GM23248 (cell line): ENCODE measurements at regions not wholly inside any gene's neighbourhood (a gene's known extent, or its start where the extent isn't known, plus 50 kb on each side); places are given as distances from the start of the nearest gene placed in this dataset.

Experiments used
- DNase-seq: peaks from one replicate; pipeline ENCODE4 v3.0.0-alpha.2; 2015
- H2AFZ ChIP-seq: fragments of 200-600 bp; sonication (generic); 2 replicates; pipeline ENCODE4 v1.6.1; 2016; ENCODE audit warnings: antibody characterized with exemption
- H3F3A ChIP-seq: fragments of 200-600 bp; sonication (generic); 2 replicates; pipeline ENCODE4 v1.6.1; 2016; ENCODE audit warnings: mild to moderate bottlenecking, antibody characterized with exemption, mixed run types; ENCODE audit not compliant: insufficient read depth
- H3K27ac ChIP-seq: fragments of 200-600 bp; sonication (generic); 2 replicates; pipeline ENCODE4 v1.5.1; 2016; ENCODE audit warnings: mild to moderate bottlenecking
- H3K27me3 ChIP-seq: fragments of 200-600 bp; sonication (generic); replicated peaks from 2 replicates; pipeline ENCODE4 v1.6.1; 2016; ENCODE audit warnings: mild to moderate bottlenecking; ENCODE audit not compliant: insufficient read depth
- H3K36me3 ChIP-seq: fragments of 200-600 bp; sonication (generic); 2 replicates; pipeline ENCODE4 v1.6.1; 2016; ENCODE audit warnings: low read depth, mild to moderate bottlenecking
- H3K4me1 ChIP-seq: fragments of 200-600 bp; sonication (generic); 2 replicates; pipeline ENCODE4 v1.6.1; 2016; ENCODE audit warnings: mild to moderate bottlenecking; ENCODE audit not compliant: insufficient read depth
- H3K4me2 ChIP-seq: fragments of 200-600 bp; sonication (generic); one replicate; pipeline ENCODE4 v1.6.1; 2016; ENCODE audit warnings: mild to moderate bottlenecking; ENCODE audit not compliant: unreplicated experiment
- H3K4me3 ChIP-seq: fragments of 200-600 bp; sonication (generic); 2 replicates; pipeline ENCODE4 v1.5.1; 2016; ENCODE audit warnings: mild to moderate bottlenecking
- H3K79me2 ChIP-seq: fragments of 200-600 bp; sonication (generic); 2 replicates; pipeline ENCODE4 v1.6.1; 2016; ENCODE audit warnings: mild to moderate bottlenecking; ENCODE audit not compliant: insufficient read depth
- H3K9ac ChIP-seq: fragments of 200-600 bp; sonication (generic); 2 replicates; pipeline ENCODE4 v1.6.1; 2016; ENCODE audit warnings: mild to moderate bottlenecking
- H3K9me2 ChIP-seq: fragments of 200-600 bp; sonication (generic); 2 replicates; pipeline ENCODE4 v1.6.1; 2016; ENCODE audit warnings: mixed run types, mild to moderate bottlenecking, moderate library complexity; ENCODE audit not compliant: insufficient read depth
- H3K9me3 ChIP-seq: fragments of 200-600 bp; sonication (generic); one replicate; pipeline ENCODE4 v1.6.1; 2017; ENCODE audit warnings: low read depth
- H4K20me1 ChIP-seq: fragments of 200-600 bp; sonication (generic); 2 replicates; pipeline ENCODE4 v1.6.0; 2016; ENCODE audit not compliant: insufficient read depth
- EZH2 ChIP-seq: fragments of 200-600 bp; sonication (generic); IDR thresholded peaks from 2 replicates; pipeline ENCODE4 v1.6.1; 2018; ENCODE audit warnings: antibody characterized with exemption, mild to moderate bottlenecking; ENCODE audit not compliant: insufficient read depth, poor library complexity, severe bottlenecking
- EZH2phosphoT487 ChIP-seq: fragments of 200-600 bp; sonication (generic); IDR thresholded peaks from 2 replicates; pipeline ENCODE4 v1.6.1; 2018; ENCODE audit warnings: antibody characterized with exemption, moderate library complexity, mild to moderate bottlenecking, low read depth; ENCODE audit not compliant: insufficient read depth
- WGBS, 2 experiments: methylation state at CpG; one replicate each; pipeline ENCODE4 v1.1.6; 2015 to 2017; ENCODE audit warnings: low lambda C conversion rate in 2 of 2, low coverage in 1 of 2; ENCODE audit errors: missing lambda C conversion rate in 2 of 2; 5-methylcytosine and 5-hydroxymethylcytosine counted together
- in situ Hi-C: fragments of 300-500 bp; cut with MboI; formaldehyde crosslinking; loops from 2 replicates; pipeline ENCODE4 v1.15.0; 2020

DNA sequence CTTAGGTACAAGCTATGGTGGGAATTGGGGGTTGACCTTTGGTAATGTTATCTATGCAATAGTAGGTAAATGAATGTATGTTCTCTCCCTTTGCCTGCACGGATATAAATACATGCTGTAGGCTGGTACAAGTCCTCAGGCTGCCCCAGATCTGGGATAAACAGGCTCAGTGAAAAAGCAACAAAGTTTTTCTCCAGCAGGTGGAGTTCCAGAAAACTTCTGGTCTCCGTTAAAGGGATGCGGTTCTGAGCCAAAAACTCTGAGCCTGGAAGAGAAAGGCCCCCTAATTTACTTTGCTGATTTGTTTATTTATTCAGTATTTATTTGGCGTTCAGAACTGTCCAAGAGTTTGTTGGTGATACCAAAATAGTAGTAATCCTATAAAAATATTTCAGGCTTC is 204.7 kb downstream of the ADRA2A start:
- H3K27ac ChIP-seq: no peak overlapping the region
- H3K4me1 ChIP-seq: peaks cover 10% of the 10 kb centered on the region; the same call in 1 of the 2 replicates
- in situ Hi-C loops: no loop called here
- no peak overlapping the region for H2AFZ ChIP-seq
- no peaks in the 10 kb centered on the region for H3K9me2 ChIP-seq
- peak; percentile 58 for DNase-seq
- H3K27me3 ChIP-seq: no peaks in the 10 kb centered on the region
- H3K36me3 ChIP-seq: no peaks in the 10 kb centered on the region
- H3K9me3 ChIP-seq: no peaks in the 10 kb centered on the region
- no peaks in the 10 kb centered on the region for H4K20me1 ChIP-seq
- WGBS, 2 experiments: 18 to 21% methylated on average over 4 of the region's 4 CpGs
- H3K4me2 ChIP-seq: no peak overlapping the region
- no peak overlapping the region for H3K4me3 ChIP-seq
- no peaks in the 10 kb centered on the region for H3K79me2 ChIP-seq
- TF ChIP-seq EZH2phosphoT487 (no peak), EZH2 (no peak)
- 0 out of 2 replicates have a peak, but pooled peaks cover 5% of the 10 kb centered on the region for H3F3A ChIP-seq
- H3K9ac ChIP-seq: no peak overlapping the region

DNA sequence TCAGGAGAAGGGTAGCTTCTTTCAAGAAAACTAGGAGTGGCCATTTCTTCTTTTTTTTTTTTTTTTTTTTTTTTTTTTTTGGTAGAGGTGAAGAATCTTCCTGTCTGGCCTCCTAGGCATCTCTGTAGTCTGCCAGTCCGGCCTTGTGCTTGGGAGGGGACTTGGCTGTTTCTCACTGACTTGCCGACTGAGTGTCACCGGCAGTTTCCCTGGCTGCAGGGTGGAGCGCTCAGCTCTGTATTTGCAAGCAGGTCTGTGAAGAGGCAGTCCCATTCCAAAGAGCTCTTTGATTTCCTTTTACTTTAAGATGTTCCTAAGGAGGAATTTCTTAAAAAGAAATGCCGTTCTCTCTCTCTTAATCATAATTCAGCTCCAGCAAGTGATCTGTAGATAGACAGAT is 212.6 kb downstream of the ADRA2A start:
- Histone ChIP-seq H3K27ac (no peak overlapping the region), H3K4me3 (no peak overlapping the region), H3K27me3 (no peaks in the 10 kb centered on the region), H3K36me3 (no peaks in the 10 kb centered on the region), H4K20me1 (no peaks in the 10 kb centered on the region), H2AFZ (peak overlapping the region; percentile 22; the same call in 1 of the 2 replicates), H3K4me1 (no peaks in the 10 kb centered on the region), H3F3A (no peaks in the 10 kb centered on the region), H3K9me2 (no peaks in the 10 kb centered on the region), H3K9ac (no peak overlapping the region), H3K9me3 (no peaks in the 10 kb centered on the region), H3K4me2 (no peak overlapping the region), H3K79me2 (no peaks in the 10 kb centered on the region)
- in situ Hi-C loops: no loop called here
- TF ChIP-seq EZH2phosphoT487: no peak
- TF ChIP-seq EZH2: no peak
- 30 to 46% methylated on average over 5 of the region's 5 CpGs for WGBS, 2 experiments
- no peak for DNase-seq

DNA sequence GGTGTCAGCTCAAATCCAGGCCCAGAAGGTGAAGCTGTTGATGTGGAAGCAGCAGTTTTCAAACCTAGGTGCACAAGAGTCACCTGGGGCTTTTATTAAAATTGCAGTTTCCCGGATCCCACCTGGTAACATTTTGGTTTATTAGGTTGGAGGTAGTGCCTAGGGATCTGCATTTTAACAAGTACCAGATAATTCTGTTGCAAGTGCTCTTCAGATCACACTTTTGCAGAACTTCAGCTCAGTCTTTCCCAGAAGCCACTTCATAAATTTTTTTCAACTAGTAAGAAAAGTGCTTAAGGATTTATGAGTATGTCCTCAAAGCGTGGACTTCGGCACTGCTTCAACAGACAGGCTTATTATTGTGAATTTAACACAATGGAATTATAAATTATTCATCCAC is 213.8 kb downstream of the ADRA2A start:
- no peak for DNase-seq
- WGBS, 2 experiments: 38 to 45% methylated on average over 3 of the region's 3 CpGs
- in situ Hi-C loops: no loop called here

DNA sequence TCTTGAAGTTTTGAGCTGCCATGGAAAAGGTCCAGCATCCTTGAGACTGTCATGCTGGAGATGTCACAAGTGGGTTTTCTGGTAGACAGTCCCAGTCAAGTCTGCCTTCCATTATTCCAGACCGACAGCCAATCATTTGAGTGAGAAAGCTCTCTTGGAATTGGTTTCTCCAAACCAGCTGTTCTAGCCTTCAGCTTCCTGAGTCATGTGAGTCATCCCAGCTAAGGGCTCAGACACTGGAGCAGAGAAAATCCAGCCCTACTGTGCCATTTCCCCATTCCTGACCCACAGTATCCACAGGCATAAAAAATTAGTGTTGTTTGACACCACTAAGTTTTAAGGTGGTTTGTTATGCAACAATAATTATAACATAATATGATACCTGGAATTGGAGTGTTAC is 219.0 kb downstream of the ADRA2A start:
- TF ChIP-seq EZH2 (no peak), EZH2phosphoT487 (no peak)
- 31 to 52% methylated on average over 1 of the region's 1 CpG for WGBS, 2 experiments

More for the DNA sequence above, 213.8 kb downstream of the ADRA2A start:
- no peaks in the 10 kb centered on the region for H4K20me1 ChIP-seq
- no peaks in the 10 kb centered on the region for H3K9me3 ChIP-seq
- H3K27ac ChIP-seq: no peak overlapping the region
- no peaks in the 10 kb centered on the region for H3K36me3 ChIP-seq
- no peaks in the 10 kb centered on the region for H3K9me2 ChIP-seq
- no peaks in the 10 kb centered on the region for H3K27me3 ChIP-seq
- no peaks in the 10 kb centered on the region; the same call in 1 of the 2 replicates for H3K4me1 ChIP-seq
- TF ChIP-seq EZH2phosphoT487 (no peak), EZH2 (no peak)
- H3K79me2 ChIP-seq: no peaks in the 10 kb centered on the region
- H3F3A ChIP-seq: no peaks in the 10 kb centered on the region
- H3K9ac ChIP-seq: no peak overlapping the region
- no peak overlapping the region for H3K4me2 ChIP-seq
- no peak overlapping the region for H2AFZ ChIP-seq
- no peak overlapping the region for H3K4me3 ChIP-seq

DNA sequence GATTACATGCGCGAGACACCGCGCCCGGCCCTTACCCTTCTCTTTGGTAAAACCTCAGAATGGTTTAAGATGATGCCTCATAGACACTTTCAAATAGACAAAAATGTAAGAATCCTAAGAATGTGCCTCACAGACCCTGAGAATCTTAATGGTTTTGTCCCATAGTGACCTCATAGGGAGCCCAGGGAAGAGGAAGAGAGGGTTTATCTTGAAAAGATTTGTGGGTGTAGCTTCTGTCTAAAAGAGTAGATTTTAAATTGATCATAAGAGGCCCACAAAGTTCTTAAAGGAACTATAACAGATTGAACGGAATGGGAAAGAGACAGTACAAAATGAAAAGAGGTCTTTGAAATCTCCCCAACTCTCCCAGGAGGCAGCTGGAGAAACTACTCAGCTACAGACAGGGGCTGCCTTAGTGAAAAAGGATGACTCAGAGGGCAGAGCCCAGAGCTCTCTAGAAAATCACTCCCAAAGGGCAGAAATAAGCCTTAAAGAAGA is 220.6 kb downstream of the ADRA2A start:
- Histone ChIP-seq H3K4me1 (peaks cover 20% of the 10 kb centered on the region), H3K36me3 (no peaks in the 10 kb centered on the region), H4K20me1 (no peaks in the 10 kb centered on the region), H2AFZ (peak overlapping the region; percentile 86), H3F3A (peaks cover 13% of the 10 kb centered on the region; the same call in 1 of the 2 replicates), H3K9me2 (no peaks in the 10 kb centered on the region), H3K79me2 (no peaks in the 10 kb centered on the region), H3K4me3 (peak overlapping the region; percentile 22; the same call in 1 of the 2 replicates), H3K9ac (peak overlapping the region; percentile 43), H3K27me3 (no peaks in the 10 kb centered on the region), H3K27ac (peak overlapping the region; percentile 79), H3K4me2 (peak overlapping the region; percentile 25), H3K9me3 (no peaks in the 10 kb centered on the region)
- DNase-seq: peak; percentile 87
- in situ Hi-C loops: no loop called here
- no peak for TF ChIP-seq EZH2phosphoT487
- WGBS, 2 experiments: 84% methylated on average over 6 of the region's 6 CpGs

More for the DNA sequence above, 219.0 kb downstream of the ADRA2A start:
- H3K9ac ChIP-seq: no peak overlapping the region
- no peak overlapping the region for H3K4me3 ChIP-seq
- H2AFZ ChIP-seq: peak overlapping the region; percentile 28; the same call in 1 of the 2 replicates
- in situ Hi-C loops: no loop called here
- no peaks in the 10 kb centered on the region for H4K20me1 ChIP-seq
- H3K4me1 ChIP-seq: peaks cover 20% of the 10 kb centered on the region
- H3K9me3 ChIP-seq: no peaks in the 10 kb centered on the region
- peaks cover 13% of the 10 kb centered on the region; the same call in 1 of the 2 replicates for H3F3A ChIP-seq
- H3K36me3 ChIP-seq: no peaks in the 10 kb centered on the region
- no peak overlapping the region for H3K27ac ChIP-seq
- no peaks in the 10 kb centered on the region for H3K27me3 ChIP-seq
- H3K79me2 ChIP-seq: no peaks in the 10 kb centered on the region
- peak; percentile 47 for DNase-seq
- no peaks in the 10 kb centered on the region for H3K9me2 ChIP-seq
- H3K4me2 ChIP-seq: no peak overlapping the region
